ENCODE measurements at regions not wholly inside any gene's neighbourhood (a gene's known extent, or its start where the extent isn't known, plus 50 kb on each side); places are given as distances from the start of the nearest gene placed in this dataset.

DNA sequence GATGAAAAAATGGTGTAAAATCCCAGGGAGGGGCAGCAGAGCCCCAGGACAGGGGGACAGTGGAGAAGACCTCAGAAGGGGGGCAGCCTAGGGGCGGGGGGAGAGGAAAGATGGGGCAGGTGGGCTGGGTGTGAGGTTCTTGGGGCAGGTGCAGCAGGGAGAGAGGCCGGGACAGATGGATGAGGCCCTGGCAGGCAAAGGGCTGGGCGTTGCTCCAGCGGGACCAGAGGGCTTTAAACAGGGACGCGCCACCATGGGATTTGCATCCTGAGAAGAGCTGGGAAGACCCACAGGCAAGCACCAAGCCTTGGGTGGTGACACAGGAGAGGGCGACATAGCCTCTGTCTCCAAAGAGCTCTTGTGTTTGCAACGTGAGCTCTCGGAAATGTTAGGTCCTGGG lies 1342.8 kb downstream of the TBC1D22A start:
- TF ChIP-seq CTCF (IDR thresholded peaks at IDR 0.05; ENCODE audit: extremely low read depth, missing control alignments): no peak
- DNase-seq (ENCODE audit: low spot score): no peak

GRCh38 chr22:48104766-48105165 lies 1342.3 kb downstream of the TBC1D22A start:
- no peak for DNase-seq (ENCODE audit: low spot score)
- TF ChIP-seq CTCF (IDR thresholded peaks at IDR 0.05; ENCODE audit: extremely low read depth, missing control alignments): no peak

GRCh38 chr22:48104102-48104738 lies 1341.8 kb downstream of the TBC1D22A start:
- no peak for DNase-seq (ENCODE audit: low spot score)
- no peak for TF ChIP-seq CTCF (IDR thresholded peaks at IDR 0.05; ENCODE audit: extremely low read depth, missing control alignments)

DNA sequence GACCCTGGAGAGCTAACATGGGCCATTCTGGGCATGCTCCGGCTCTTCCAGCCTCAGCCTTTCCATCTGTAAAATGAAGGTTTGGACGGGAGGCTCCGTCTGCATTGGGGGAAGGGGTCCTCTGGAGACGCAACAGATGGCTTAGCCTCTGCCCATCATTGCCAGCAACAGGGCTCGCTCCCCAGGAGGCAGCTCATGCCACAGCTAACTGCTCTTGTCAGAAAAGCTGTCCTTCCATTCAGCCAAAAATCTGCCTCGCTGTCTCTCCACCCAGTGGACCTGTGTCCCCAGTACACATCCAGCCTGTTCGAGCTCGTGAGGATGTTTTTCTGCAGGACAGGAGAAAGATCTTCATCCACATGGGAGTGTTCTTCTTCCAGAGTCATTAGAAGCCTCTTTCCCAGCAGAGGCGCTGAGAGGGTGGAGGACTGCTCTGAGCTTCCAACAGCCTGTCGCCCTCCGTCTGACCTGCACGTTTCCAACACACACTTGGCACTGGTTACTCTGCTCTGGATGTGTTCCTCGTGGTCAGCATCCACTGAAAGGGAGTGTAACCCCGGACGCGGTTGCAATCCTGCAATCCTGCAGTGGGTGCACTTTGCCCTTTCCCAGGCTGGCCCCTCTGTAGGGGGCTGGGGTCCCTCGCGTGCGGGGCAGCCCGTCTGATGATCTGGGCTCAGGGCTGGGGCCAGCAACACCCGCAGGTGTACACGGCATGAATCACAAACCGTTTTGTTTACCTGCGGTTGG lies 1340.9 kb downstream of the TBC1D22A start:
- no peak for TF ChIP-seq CTCF (IDR thresholded peaks at IDR 0.05; ENCODE audit: extremely low read depth, missing control alignments)
- DNase-seq (ENCODE audit: low spot score): no peak

GRCh38 chr22:48102581-48102980 lies 1340.1 kb downstream of the TBC1D22A start:
- DNase-seq (ENCODE audit: low spot score): no peak
- no peak for TF ChIP-seq CTCF (IDR thresholded peaks at IDR 0.05; ENCODE audit: extremely low read depth, missing control alignments)

GRCh38 chr22:48101704-48102103 lies 1339.3 kb downstream of the TBC1D22A start:
- no peak for DNase-seq (ENCODE audit: low spot score)
- no peak for TF ChIP-seq CTCF (IDR thresholded peaks at IDR 0.05; ENCODE audit: extremely low read depth, missing control alignments)

DNA sequence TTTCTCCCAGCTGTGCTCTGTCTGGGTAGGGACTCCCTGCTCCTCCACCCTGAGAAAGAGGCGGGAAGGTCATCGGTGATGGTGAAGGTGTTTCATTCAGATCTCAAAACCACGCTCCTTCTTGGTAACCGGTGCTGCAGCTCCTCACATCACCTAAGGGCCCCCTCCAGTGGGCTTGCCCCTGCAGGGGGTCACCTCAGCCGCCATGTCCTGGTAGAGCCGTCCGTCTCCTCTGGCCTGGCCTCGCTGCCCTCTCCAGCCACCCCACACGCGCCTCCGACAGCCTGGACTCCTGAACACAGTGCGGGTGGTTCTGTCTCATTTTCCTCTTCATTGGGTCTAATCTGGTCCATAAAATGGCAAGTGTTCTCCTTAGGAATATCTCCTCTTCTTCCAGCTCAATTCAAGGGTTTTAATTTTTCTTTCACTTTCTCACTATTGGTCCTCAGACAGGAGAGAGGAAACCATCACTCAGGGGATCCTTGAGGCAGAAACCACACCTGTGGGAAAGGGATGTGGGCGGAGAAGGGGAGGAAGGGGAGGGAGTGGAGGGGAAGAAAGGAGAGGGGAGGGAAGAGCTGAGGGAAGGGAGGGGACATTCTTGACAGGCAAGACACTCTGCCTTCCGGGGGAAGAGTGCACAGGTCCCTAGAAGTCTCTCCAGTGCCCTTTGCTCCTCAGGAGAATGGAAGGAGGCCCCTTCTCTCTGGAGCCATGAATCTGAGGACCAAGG lies 1338.4 kb downstream of the TBC1D22A start:
- no peak for TF ChIP-seq CTCF (IDR thresholded peaks at IDR 0.05; ENCODE audit: extremely low read depth, missing control alignments)
- no peak for DNase-seq (ENCODE audit: low spot score)

All from GM20000 (cell line).